ENCODE measurements at regions not wholly inside any gene's neighbourhood (a gene's known extent, or its start where the extent isn't known, plus 50 kb on each side); places are given as distances from the start of the nearest gene placed in this dataset.
A peak's percentile ranks its signal among the peaks of the same experiment; 100 is the strongest.

DNA sequence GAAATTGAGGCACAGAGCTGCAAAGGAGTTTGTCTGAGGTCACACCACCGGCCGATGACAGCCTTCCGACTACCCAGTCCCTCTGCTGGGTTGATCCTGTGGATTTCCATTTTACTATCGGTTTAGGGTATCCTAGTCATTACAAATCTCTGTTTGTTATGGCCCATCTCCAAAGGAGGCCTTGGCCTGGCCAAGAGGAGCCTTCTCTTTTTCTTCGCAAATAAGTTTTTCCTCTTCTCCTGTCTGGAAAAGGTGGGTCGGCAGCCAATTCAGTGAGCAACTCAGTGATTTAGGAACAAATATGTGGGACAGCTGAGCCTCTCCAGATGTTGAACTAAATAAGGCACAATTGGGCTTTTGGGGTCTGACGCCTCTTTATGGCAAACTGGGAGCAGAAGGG, 169.2 kb upstream of the RBPJ start:
- Histone ChIP-seq H3K27ac (ENCODE audit: low read depth, low read length) (no peak overlapping the region), H3K4me3 (ENCODE audit: low read length) (no peak overlapping the region), H3K9me3 (ENCODE audit: low read length) (no peaks in the 10 kb centered on the region), H3K27me3 (ENCODE audit: insufficient read depth, low read length, poor library complexity, severe bottlenecking) (no peaks in the 10 kb centered on the region), H3K36me3 (ENCODE audit: insufficient read depth, low read length) (no peaks in the 10 kb centered on the region), H3K4me1 (ENCODE audit: insufficient read depth, low read length) (no peaks in the 10 kb centered on the region)
- CTCF ChIA-PET: interaction anchor here (1.3 kb wide), 1 partner anchor 9 kb away, joined by 3 read pairs; no protein-coding TSS in a partner anchor
- POLR2A ChIA-PET: no interaction called here
- peaks cover 0 to 5% (median 2%) of the 10 kb centered on the region in 3 donors for H3K4me1 Mint-ChIP-seq
- H3K9me3 Mint-ChIP-seq: no peaks in the 10 kb centered on the region
- H3K27me3 Mint-ChIP-seq: no peaks in the 10 kb centered on the region
- no peak for DNase-seq
- no peak overlapping the region for H3K27ac Mint-ChIP-seq
- H3K36me3 Mint-ChIP-seq: peaks cover 0 to 3% (median 0%) of the 10 kb centered on the region in 3 donors
- no peak overlapping the region for H3K4me3 Mint-ChIP-seq

DNA sequence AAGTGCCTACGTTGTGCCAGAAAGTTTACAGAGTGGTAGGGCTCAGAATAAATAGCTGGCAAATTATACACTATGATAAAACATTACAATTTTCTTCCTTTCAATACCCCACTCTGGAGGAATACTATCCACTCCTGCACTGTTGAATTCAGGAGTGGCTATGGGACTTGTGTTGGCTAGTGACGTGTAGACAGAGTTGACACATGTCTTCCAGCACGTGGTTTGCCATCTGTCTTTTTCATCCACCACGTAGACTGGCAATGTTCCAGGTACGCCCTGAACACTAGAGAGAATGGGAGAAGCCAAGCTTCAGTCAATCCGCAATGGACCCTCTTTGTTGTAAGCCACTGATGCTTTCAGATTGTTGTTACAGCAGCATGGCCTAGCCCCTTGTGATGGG, 168.8 kb upstream of the RBPJ start:
- Mint-ChIP-seq H3K27me3 (no peaks in the 10 kb centered on the region), H3K4me1 (peaks cover 0 to 5% (median 2%) of the 10 kb centered on the region in 3 donors), H3K4me3 (no peak overlapping the region), H3K36me3 (no peaks in the 10 kb centered on the region), H3K9me3 (no peaks in the 10 kb centered on the region), H3K27ac (no peak overlapping the region)
- Histone ChIP-seq H3K4me3 (ENCODE audit: low read length) (no peak overlapping the region), H3K36me3 (ENCODE audit: insufficient read depth, low read length) (no peaks in the 10 kb centered on the region), H3K9me3 (ENCODE audit: low read length) (no peaks in the 10 kb centered on the region), H3K4me1 (ENCODE audit: insufficient read depth, low read length) (no peaks in the 10 kb centered on the region), H3K27me3 (ENCODE audit: insufficient read depth, low read length, poor library complexity, severe bottlenecking) (no peaks in the 10 kb centered on the region), H3K27ac (ENCODE audit: low read depth, low read length) (no peak overlapping the region)
- POLR2A ChIA-PET: no interaction called here
- CTCF ChIA-PET: interaction anchor here (1.3 kb wide), 1 partner anchor 9 kb away, joined by 3 read pairs; no protein-coding TSS in a partner anchor
- no peak for DNase-seq

DNA sequence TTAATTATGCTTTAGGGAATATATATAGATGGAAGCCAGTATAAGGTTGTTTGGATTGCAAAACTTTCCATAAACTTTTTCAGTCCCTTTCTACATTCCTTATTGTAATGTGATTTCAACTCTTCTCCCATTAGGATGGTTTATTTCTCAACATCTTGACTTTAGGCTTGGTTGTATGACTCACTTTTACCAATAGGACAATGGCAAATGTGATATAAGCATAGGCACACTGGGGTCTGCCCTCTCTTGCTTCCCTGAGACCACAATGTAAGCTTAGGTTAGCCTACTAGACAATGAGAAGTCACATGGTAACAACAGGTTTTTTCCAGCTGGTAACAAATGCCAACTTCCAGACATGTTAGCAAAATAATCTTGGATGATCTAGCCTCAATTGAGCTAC, 163.3 kb upstream of the RBPJ start:
- ChIA-PET POLR2A (no interaction called here), CTCF (interaction anchor here (1.2 kb wide), 1 partner anchor 76 kb away, joined by 3 read pairs; no protein-coding TSS in a partner anchor)
- no peak for DNase-seq
- no peaks in the 10 kb centered on the region for H3K36me3 ChIP-seq (ENCODE audit: insufficient read depth, low read length)
- no peak overlapping the region for H3K4me3 Mint-ChIP-seq
- no peak overlapping the region for H3K27ac ChIP-seq (ENCODE audit: low read depth, low read length)
- H3K4me1 ChIP-seq (ENCODE audit: insufficient read depth, low read length): no peaks in the 10 kb centered on the region
- no peaks in the 10 kb centered on the region for H3K27me3 Mint-ChIP-seq
- no peaks in the 10 kb centered on the region for H3K27me3 ChIP-seq (ENCODE audit: insufficient read depth, low read length, poor library complexity, severe bottlenecking)
- no peaks in the 10 kb centered on the region for H3K9me3 Mint-ChIP-seq
- peaks cover 0 to 5% (median 2%) of the 10 kb centered on the region in 3 donors for H3K4me1 Mint-ChIP-seq
- no peak overlapping the region for H3K27ac Mint-ChIP-seq
- H3K4me3 ChIP-seq (ENCODE audit: low read length): no peak overlapping the region
- H3K9me3 ChIP-seq (ENCODE audit: low read length): no peaks in the 10 kb centered on the region
- H3K36me3 Mint-ChIP-seq: peaks cover 0 to 3% (median 0%) of the 10 kb centered on the region in 3 donors

DNA sequence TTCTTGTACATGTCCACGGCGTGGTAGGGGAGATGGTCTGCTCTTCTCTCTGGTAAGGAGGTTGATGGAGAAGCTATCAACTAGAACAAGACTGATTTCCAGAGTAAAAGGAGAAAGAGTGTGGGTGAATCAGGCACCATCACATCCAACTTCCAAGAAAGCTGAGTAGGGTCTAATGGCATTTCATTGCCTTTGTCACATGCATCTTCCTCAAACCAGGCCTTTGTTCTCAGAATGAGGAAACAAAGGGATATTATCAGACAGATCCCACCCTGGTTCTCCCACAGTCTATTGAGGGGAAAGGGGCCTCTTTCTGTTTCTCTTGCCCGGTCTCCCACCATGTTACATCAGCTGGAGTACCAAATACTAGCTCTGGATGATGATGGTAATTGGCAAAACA, 160.2 kb upstream of the RBPJ start:
- peaks cover 0 to 3% (median 0%) of the 10 kb centered on the region in 3 donors for H3K36me3 Mint-ChIP-seq
- no peak overlapping the region for H3K27ac Mint-ChIP-seq
- no peaks in the 10 kb centered on the region for H3K27me3 Mint-ChIP-seq
- no peak overlapping the region for H3K4me3 Mint-ChIP-seq
- H3K4me1 Mint-ChIP-seq: peaks cover 0 to 3% (median 2%) of the 10 kb centered on the region in 3 donors
- no peaks in the 10 kb centered on the region for H3K9me3 Mint-ChIP-seq
- DNase-seq: no peak
- H3K4me3 ChIP-seq (ENCODE audit: low read length): no peak overlapping the region
- no peaks in the 10 kb centered on the region for H3K36me3 ChIP-seq (ENCODE audit: insufficient read depth, low read length)
- no peak overlapping the region for H3K27ac ChIP-seq (ENCODE audit: low read depth, low read length)
- CTCF ChIA-PET: interaction anchor here (1.3 to 1.4 kb wide), 3 partner anchors 14 to 173 kb away, joined by 3 read pairs; no protein-coding TSS in a partner anchor
- H3K4me1 ChIP-seq (ENCODE audit: insufficient read depth, low read length): no peaks in the 10 kb centered on the region
- no peaks in the 10 kb centered on the region for H3K27me3 ChIP-seq (ENCODE audit: insufficient read depth, low read length, poor library complexity, severe bottlenecking)
- POLR2A ChIA-PET: no interaction called here
- H3K9me3 ChIP-seq (ENCODE audit: low read length): no peaks in the 10 kb centered on the region

DNA sequence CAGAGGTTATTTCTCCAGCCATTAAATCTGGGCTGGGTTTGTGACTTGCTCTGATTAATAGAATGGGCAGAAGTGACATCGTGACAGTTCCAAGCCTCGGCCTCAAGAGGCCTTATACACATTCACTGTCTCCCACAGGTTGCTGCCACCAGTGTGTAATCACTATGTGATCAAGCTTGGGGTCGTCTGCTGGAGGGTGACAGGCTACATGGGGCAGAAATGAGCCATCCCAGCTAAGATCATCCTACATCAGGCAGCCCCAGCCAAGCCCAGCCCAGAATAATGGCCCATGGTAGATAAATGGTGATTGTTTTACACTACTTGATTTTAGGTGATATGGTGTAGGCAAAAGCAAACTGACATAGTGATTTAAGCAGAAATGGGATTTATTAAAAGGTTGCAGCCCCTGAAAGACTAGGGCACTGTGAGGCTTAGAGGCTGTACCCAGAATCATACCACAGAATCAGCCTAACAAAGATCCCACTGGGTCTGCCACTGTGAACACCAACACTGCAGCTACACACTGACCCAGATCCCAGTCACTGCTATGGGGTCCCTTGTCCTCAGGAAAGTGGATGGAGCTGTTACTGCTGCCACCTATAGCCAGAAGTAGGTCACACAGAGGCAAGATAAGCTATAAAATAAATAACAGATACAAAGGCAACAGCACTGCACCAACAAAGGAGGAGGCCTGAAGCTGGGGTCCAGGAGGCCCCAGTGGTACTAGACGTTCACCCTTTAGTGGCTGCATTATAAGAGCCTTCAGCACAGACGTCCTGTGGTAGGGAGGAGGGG, 159.6 kb upstream of the RBPJ start:
- Mint-ChIP-seq H3K36me3 (peaks cover 0 to 3% (median 0%) of the 10 kb centered on the region in 3 donors), H3K27ac (no peak overlapping the region), H3K9me3 (no peaks in the 10 kb centered on the region), H3K4me3 (no peak overlapping the region), H3K27me3 (no peaks in the 10 kb centered on the region), H3K4me1 (no peaks in the 10 kb centered on the region)
- Histone ChIP-seq H3K27me3 (ENCODE audit: insufficient read depth, low read length, poor library complexity, severe bottlenecking) (no peaks in the 10 kb centered on the region), H3K9me3 (ENCODE audit: low read length) (no peaks in the 10 kb centered on the region), H3K36me3 (ENCODE audit: insufficient read depth, low read length) (no peaks in the 10 kb centered on the region), H3K27ac (ENCODE audit: low read depth, low read length) (no peak overlapping the region), H3K4me3 (ENCODE audit: low read length) (no peak overlapping the region), H3K4me1 (ENCODE audit: insufficient read depth, low read length) (no peaks in the 10 kb centered on the region)
- CTCF ChIA-PET: interaction anchor here (1.3 to 1.4 kb wide), 3 partner anchors 13 to 173 kb away, joined by 3 read pairs; no protein-coding TSS in a partner anchor
- POLR2A ChIA-PET: no interaction called here
- no peak for DNase-seq

DNA sequence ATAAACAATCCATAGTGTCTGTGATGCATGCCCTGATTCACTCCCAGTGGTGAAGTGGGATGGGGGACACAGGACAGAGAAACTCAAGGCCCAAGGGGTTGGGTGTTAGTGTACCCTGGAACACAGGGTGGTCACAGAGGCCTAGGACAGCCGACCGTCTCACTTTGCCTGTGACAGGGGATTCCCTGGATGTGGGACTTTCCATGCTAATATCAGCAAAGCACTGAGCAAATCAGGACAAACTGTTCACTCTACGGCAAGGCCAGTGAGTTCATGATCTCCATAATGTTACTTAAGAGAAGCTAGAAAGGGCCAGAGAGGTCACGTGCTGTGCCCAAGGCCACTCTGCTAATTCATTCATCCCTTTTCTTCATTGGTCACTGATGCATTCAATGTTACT, 158.7 kb upstream of the RBPJ start:
- DNase-seq: no peak
- no peaks in the 10 kb centered on the region for H3K27me3 Mint-ChIP-seq
- Histone ChIP-seq H3K4me1 (ENCODE audit: insufficient read depth, low read length) (no peaks in the 10 kb centered on the region), H3K27me3 (ENCODE audit: insufficient read depth, low read length, poor library complexity, severe bottlenecking) (no peaks in the 10 kb centered on the region), H3K27ac (ENCODE audit: low read depth, low read length) (no peak overlapping the region), H3K9me3 (ENCODE audit: low read length) (no peaks in the 10 kb centered on the region), H3K4me3 (ENCODE audit: low read length) (no peak overlapping the region), H3K36me3 (ENCODE audit: insufficient read depth, low read length) (no peaks in the 10 kb centered on the region)
- ChIA-PET CTCF (interaction anchor here (1.2 to 1.4 kb wide), 3 partner anchors 12 to 174 kb away, joined by 3 to 4 read pairs (median 3); no protein-coding TSS in a partner anchor), POLR2A (no interaction called here)
- no peaks in the 10 kb centered on the region for H3K4me1 Mint-ChIP-seq
- H3K27ac Mint-ChIP-seq: no peak overlapping the region
- peaks cover 0 to 3% (median 0%) of the 10 kb centered on the region in 3 donors for H3K36me3 Mint-ChIP-seq
- no peaks in the 10 kb centered on the region for H3K9me3 Mint-ChIP-seq
- H3K4me3 Mint-ChIP-seq: no peak overlapping the region

DNA sequence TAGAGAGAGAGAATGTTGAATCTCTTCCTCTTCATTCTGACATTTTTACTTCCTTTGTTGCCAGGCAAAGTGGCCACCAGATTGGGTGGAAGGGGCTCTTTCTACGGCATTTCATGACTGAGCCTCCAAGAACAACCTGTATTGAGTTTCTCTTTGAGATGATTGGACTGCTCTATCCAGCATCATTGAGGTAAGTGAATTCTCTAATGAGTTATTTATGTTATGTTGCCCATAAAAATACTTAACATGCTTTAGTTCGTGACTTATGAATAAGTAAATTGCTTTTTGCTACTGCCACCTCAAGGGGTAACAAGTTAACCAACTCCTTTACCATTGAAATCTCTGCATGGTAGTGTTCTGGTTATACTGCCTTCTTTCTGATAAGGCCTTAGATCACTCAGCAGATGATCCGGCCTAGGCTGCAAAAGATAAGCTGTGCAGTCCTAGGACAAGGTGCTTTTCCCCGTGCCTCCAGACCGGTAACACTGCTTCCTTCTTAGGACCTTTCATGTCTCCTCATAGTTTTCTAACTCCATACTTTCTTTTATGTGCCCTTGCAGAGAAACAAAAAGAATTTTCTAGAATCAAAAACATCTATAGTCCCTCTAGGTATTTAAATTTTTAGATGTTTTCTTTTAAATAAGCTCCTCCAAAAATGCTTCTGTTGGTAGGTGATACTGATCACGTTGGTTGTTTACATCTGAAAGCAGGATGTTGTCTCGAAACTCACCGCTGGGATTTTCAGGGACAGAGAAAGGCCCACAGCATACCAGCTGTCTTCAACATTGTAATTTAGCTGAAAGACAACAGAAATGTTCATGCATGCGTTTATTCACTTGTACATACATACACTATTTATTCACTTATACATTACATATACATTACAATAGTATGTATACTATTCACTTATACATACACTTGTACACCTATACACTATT, 157.1 kb upstream of the RBPJ start:
- Mint-ChIP-seq H3K36me3 (no peaks in the 10 kb centered on the region), H3K4me1 (no peaks in the 10 kb centered on the region), H3K27ac (peak overlapping the region in 2 of 8 donors; percentile 14 to 72), H3K4me3 (no peak overlapping the region), H3K9me3 (no peaks in the 10 kb centered on the region), H3K27me3 (no peaks in the 10 kb centered on the region)
- ChIA-PET POLR2A (no interaction called here), CTCF (no interaction called here)
- Histone ChIP-seq H3K36me3 (ENCODE audit: insufficient read depth, low read length) (no peaks in the 10 kb centered on the region), H3K4me3 (ENCODE audit: low read length) (no peak overlapping the region), H3K27ac (ENCODE audit: low read depth, low read length) (no peak overlapping the region), H3K4me1 (ENCODE audit: insufficient read depth, low read length) (no peaks in the 10 kb centered on the region), H3K27me3 (ENCODE audit: insufficient read depth, low read length, poor library complexity, severe bottlenecking) (no peaks in the 10 kb centered on the region), H3K9me3 (ENCODE audit: low read length) (no peaks in the 10 kb centered on the region)
- DNase-seq: no peak

DNA sequence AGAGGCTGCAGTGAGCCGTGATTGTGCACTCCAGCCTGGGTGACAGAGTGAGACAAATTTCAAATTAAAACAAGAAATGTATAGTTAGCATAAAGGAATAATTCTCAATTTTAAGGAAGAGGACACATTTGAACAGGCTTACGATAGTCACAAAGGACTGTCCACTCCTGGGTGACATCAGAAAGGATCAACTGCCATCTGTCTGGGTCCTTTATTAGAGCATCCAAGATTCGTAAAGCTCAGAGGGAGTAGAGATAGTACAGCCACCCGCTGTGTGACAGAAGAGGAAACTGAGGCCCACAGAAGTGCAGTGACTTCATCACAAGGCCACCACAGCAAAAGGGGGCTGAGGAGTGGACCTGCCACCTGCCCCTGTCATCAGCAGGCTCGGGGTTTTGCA, 149.3 kb upstream of the RBPJ start:
- peaks cover 4 to 11% (median 6%) of the 10 kb centered on the region in 3 donors for H3K4me1 Mint-ChIP-seq
- Histone ChIP-seq H3K4me1 (ENCODE audit: insufficient read depth, low read length) (no peaks in the 10 kb centered on the region), H3K9me3 (ENCODE audit: low read length) (no peaks in the 10 kb centered on the region), H3K36me3 (ENCODE audit: insufficient read depth, low read length) (no peaks in the 10 kb centered on the region), H3K27me3 (ENCODE audit: insufficient read depth, low read length, poor library complexity, severe bottlenecking) (no peaks in the 10 kb centered on the region), H3K27ac (ENCODE audit: low read depth, low read length) (no peak overlapping the region), H3K4me3 (ENCODE audit: low read length) (no peak overlapping the region)
- peaks cover 0 to 14% of the 10 kb centered on the region in 2 donors for H3K27me3 Mint-ChIP-seq
- ChIA-PET POLR2A (no interaction called here), CTCF (no interaction called here)
- H3K4me3 Mint-ChIP-seq: no peak overlapping the region
- no peak for DNase-seq
- no peaks in the 10 kb centered on the region for H3K36me3 Mint-ChIP-seq
- H3K27ac Mint-ChIP-seq: peak overlapping the region in 1 of 8 donors; percentile 17
- no peaks in the 10 kb centered on the region for H3K9me3 Mint-ChIP-seq
